SK-N-SH (cell line): ENCODE measurements at regions not wholly inside any gene's neighbourhood (a gene's known extent, or its start where the extent isn't known, plus 50 kb on each side); places are given as distances from the start of the nearest gene placed in this dataset.

Source experiments
- CTCF ChIA-PET: fragments of 300-600, 350-600 bp; formaldehyde crosslinking; extraction: SDS; loops from one replicate; lab custom pipeline; 2021; lab: Yijun Ruan, JAX
- POLR2A ChIA-PET: fragments of 350-600 bp; sonication (Branson Sonifier 250); formaldehyde crosslinking; extraction: SDS; loops from one replicate; lab custom pipeline; 2020; ENCODE audit warnings: antibody characterized with exemption, inconsistent platforms; lab: Yijun Ruan, JAX
- DNase-seq: peaks from one replicate; pipeline ENCODE4 v3.0.0; 2012
- H2AFZ ChIP-seq: fragments of 200-600 bp; sonication (generic); 2 replicates; pipeline ENCODE4 v1.8.1; 2016; ENCODE audit warnings: antibody characterized with exemption, mild to moderate bottlenecking, low read depth
- H3F3A ChIP-seq: fragments of 200-600 bp; sonication (generic); replicated peaks from 2 replicates; pipeline ENCODE3; 2016; ENCODE audit warnings: antibody characterized with exemption, mild to moderate bottlenecking; ENCODE audit not compliant: insufficient read depth
- H3K27ac ChIP-seq, 2 experiments: fragments of 200-500 bp in 1 of 2; fragments of 200-600 bp in 1 of 2; sonication (Bioruptor generic) in 1 of 2; sonication (generic), shearing (Covaris generic) in 1 of 2; 2 replicates each; pipeline versions ENCODE4 v1.5.1 to v1.6.1; 2014 to 2016; ENCODE audit warnings: low read depth in 2 of 2, inconsistent platforms in 1 of 2, low read length in 1 of 2, mild to moderate bottlenecking in 1 of 2, mixed read lengths in 1 of 2
- H3K27me3 ChIP-seq: fragments of 200-600 bp; sonication (generic), shearing (Covaris generic); 2 replicates; pipeline ENCODE4 v1.6.1; 2016; ENCODE audit warnings: mixed run types; ENCODE audit not compliant: insufficient read depth
- H3K36me3 ChIP-seq, 2 experiments: fragments of 200-500 bp in 1 of 2; fragments of 200-600 bp in 1 of 2; sonication (Bioruptor generic) in 1 of 2; sonication (generic) in 1 of 2; replicated peaks in 1 of 2; 2 replicates each; pipeline versions ENCODE3 to v1.5.1; 2014 to 2016; ENCODE audit warnings: low read length in 1 of 2, mild to moderate bottlenecking in 1 of 2; ENCODE audit not compliant: insufficient read depth in 2 of 2, control insufficient read depth in 1 of 2
- H3K4me1 ChIP-seq, 2 experiments: fragments of 200-500 bp in 1 of 2; fragments of 200-600 bp in 1 of 2; sonication (Bioruptor generic) in 1 of 2; sonication (generic), shearing (Covaris generic) in 1 of 2; 2 replicates each; pipeline versions ENCODE4 v1.5.1 to v1.6.1; 2014 to 2016; ENCODE audit warnings: low read depth in 1 of 2, low read length in 1 of 2, mixed run types in 1 of 2; ENCODE audit not compliant: insufficient read depth in 2 of 2, control insufficient read depth in 1 of 2
- H3K4me2 ChIP-seq: fragments of 200-600 bp; sonication (generic), shearing (Covaris generic); 2 replicates; pipeline ENCODE4 v1.6.1; 2017; ENCODE audit warnings: mixed run types
- H3K4me3 ChIP-seq, 2 experiments: fragments of 200-500 bp in 1 of 2; fragments of 200-600 bp in 1 of 2; sonication (Bioruptor generic) in 1 of 2; sonication (generic), shearing (Covaris generic) in 1 of 2; 2 replicates each; pipeline versions ENCODE4 v1.5.1 to v1.8.1; 2014 to 2016; ENCODE audit warnings: low read depth in 2 of 2, inconsistent platforms in 1 of 2, low read length in 1 of 2, mild to moderate bottlenecking in 1 of 2, mixed read lengths in 1 of 2, moderate library complexity in 1 of 2
- H3K79me2 ChIP-seq: fragments of 200-600 bp; sonication (generic); 2 replicates; pipeline ENCODE4 v1.8.1; 2017; ENCODE audit warnings: mild to moderate bottlenecking; ENCODE audit not compliant: insufficient read depth
- H3K9ac ChIP-seq: fragments of 200-600 bp; sonication (generic); 2 replicates; pipeline ENCODE4 v1.6.1; 2017; ENCODE audit warnings: mixed run types
- H3K9me2 ChIP-seq: fragments of 200-600 bp; sonication (generic); 2 replicates; pipeline ENCODE4 v1.6.1; 2017; ENCODE audit warnings: mixed run types
- H3K9me3 ChIP-seq: fragments of 200-600 bp; sonication (generic); 2 replicates; pipeline ENCODE4 v1.6.1; 2017; ENCODE audit warnings: mixed run types, mild to moderate bottlenecking, moderate library complexity
- H4K20me1 ChIP-seq: fragments of 200-600 bp; sonication (generic); 2 replicates; pipeline ENCODE4 v1.6.1; 2017; ENCODE audit warnings: mild to moderate bottlenecking, mixed run types; ENCODE audit not compliant: insufficient read depth
- CHD2 ChIP-seq: fragments of 150-350 bp; IDR thresholded peaks from 2 replicates; pipeline ENCODE4 v1.6.1; 2018; ENCODE audit warnings: low read length; ENCODE audit not compliant: partially characterized antibody
- FOSL2 ChIP-seq: IDR thresholded peaks from 2 replicates; pipeline ENCODE4 v1.4.0; 2012; ENCODE audit warnings: low read depth, mild to moderate bottlenecking, moderate library complexity, borderline replicate concordance
- FOXM1 ChIP-seq: IDR thresholded peaks from 2 replicates; pipeline ENCODE4 v1.4.0; 2012; ENCODE audit warnings: low read depth, mild to moderate bottlenecking
- GATA2 ChIP-seq: sonication (generic); formaldehyde crosslinking; IDR thresholded peaks from 2 replicates; pipeline ENCODE4 v1.5.0; 2020; ENCODE audit warnings: mild to moderate bottlenecking, missing genetic modification reagents
- MEF2A ChIP-seq: IDR thresholded peaks from 2 replicates; pipeline ENCODE4 v1.4.0; 2012; ENCODE audit warnings: low read depth, borderline replicate concordance
- MXI1 ChIP-seq: IDR thresholded peaks from 2 replicates; pipeline ENCODE4 v1.6.1; 2012; ENCODE audit warnings: mild to moderate bottlenecking, low read depth, low read length, improper control_type of control experiment
- NRF1 ChIP-seq: IDR thresholded peaks from 2 replicates; pipeline ENCODE4 v1.6.1; 2012; ENCODE audit warnings: low read depth, mild to moderate bottlenecking, low read length
- POLR2AphosphoS5 ChIP-seq: IDR thresholded peaks from 2 replicates; pipeline ENCODE4 v1.6.1; 2012; ENCODE audit warnings: low read depth, low read length
- RFX5 ChIP-seq: IDR thresholded peaks from 2 replicates; pipeline ENCODE4 v1.6.1; 2012; ENCODE audit warnings: mild to moderate bottlenecking, improper control_type of control experiment, low read length
- RXRA ChIP-seq: IDR thresholded peaks from 2 replicates; pipeline ENCODE4 v1.4.0; 2012; ENCODE audit warnings: low read depth, mild to moderate bottlenecking, borderline replicate concordance
- SIN3A ChIP-seq: IDR thresholded peaks from 2 replicates; pipeline ENCODE4 v1.6.1; 2012; ENCODE audit warnings: low read depth, mild to moderate bottlenecking, low read length, moderate library complexity, borderline replicate concordance
- YY1 ChIP-seq: IDR thresholded peaks from 2 replicates; pipeline ENCODE4 v1.4.0; 2012; ENCODE audit warnings: low read depth, mild to moderate bottlenecking
- WGBS: methylation state at CpG from one replicate; pipeline ENCODE4 v1.1.6; 2017; ENCODE audit warnings: low lambda C conversion rate; 5-methylcytosine and 5-hydroxymethylcytosine counted together
- TF ChIP-seq, protein P1 (sequence below): IDR thresholded peaks from 2 replicates; pipeline ENCODE4 v1.6.1; 2012; ENCODE audit warnings: mild to moderate bottlenecking, low read depth, low read length, moderate library complexity
- TF ChIP-seq, protein P2 (sequence below): IDR thresholded peaks from 2 replicates; pipeline ENCODE4 v1.4.0; 2012; ENCODE audit warnings: low read depth, borderline replicate concordance
- TF ChIP-seq, protein P3 (sequence below): IDR thresholded peaks from 2 replicates; pipeline ENCODE4 v1.4.0; 2012; ENCODE audit warnings: low read depth

DNA sequence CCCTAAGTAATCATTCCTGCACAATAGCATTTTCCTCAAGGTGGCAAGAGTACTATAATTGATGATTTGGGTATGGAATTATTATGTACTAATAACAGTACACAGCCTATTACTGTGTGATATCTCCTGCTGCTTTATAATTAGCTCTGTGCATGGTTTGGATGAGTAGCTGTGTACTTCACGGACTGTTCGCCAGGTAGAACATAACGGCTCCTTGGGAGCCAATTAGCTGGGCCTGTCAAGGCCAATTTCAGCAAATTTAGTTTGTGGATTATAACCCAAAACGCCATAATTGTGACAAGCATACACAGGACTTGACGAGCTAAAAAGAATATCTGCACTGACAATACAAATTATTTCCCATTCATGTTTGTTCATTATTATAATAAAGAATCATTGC, 1584.2 kb downstream of the SLITRK1 start:
- no peaks in the 10 kb centered on the region for H3K9me3 ChIP-seq
- H3K36me3 ChIP-seq = no peaks in the 10 kb centered on the region
- H3F3A ChIP-seq = no peaks in the 10 kb centered on the region
- TF ChIP-seq YY1 (no peak), GATA2 (CRISPR knock-in tag) (no peak), MEF2A (no peak), RXRA (no peak), FOSL2 (no peak), MXI1 (no peak), CHD2 (no peak), POLR2AphosphoS5 (no peak), SIN3A (no peak), FOXM1 (no peak), NRF1 (no peak), RFX5 (no peak)
- TF ChIP-seq, protein P1, sequence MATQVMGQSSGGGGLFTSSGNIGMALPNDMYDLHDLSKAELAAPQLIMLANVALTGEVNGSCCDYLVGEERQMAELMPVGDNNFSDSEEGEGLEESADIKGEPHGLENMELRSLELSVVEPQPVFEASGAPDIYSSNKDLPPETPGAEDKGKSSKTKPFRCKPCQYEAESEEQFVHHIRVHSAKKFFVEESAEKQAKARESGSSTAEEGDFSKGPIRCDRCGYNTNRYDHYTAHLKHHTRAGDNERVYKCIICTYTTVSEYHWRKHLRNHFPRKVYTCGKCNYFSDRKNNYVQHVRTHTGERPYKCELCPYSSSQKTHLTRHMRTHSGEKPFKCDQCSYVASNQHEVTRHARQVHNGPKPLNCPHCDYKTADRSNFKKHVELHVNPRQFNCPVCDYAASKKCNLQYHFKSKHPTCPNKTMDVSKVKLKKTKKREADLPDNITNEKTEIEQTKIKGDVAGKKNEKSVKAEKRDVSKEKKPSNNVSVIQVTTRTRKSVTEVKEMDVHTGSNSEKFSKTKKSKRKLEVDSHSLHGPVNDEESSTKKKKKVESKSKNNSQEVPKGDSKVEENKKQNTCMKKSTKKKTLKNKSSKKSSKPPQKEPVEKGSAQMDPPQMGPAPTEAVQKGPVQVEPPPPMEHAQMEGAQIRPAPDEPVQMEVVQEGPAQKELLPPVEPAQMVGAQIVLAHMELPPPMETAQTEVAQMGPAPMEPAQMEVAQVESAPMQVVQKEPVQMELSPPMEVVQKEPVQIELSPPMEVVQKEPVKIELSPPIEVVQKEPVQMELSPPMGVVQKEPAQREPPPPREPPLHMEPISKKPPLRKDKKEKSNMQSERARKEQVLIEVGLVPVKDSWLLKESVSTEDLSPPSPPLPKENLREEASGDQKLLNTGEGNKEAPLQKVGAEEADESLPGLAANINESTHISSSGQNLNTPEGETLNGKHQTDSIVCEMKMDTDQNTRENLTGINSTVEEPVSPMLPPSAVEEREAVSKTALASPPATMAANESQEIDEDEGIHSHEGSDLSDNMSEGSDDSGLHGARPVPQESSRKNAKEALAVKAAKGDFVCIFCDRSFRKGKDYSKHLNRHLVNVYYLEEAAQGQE = no peak
- TF ChIP-seq, protein P2, sequence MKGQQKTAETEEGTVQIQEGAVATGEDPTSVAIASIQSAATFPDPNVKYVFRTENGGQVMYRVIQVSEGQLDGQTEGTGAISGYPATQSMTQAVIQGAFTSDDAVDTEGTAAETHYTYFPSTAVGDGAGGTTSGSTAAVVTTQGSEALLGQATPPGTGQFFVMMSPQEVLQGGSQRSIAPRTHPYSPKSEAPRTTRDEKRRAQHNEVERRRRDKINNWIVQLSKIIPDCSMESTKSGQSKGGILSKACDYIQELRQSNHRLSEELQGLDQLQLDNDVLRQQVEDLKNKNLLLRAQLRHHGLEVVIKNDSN = no peak
- TF ChIP-seq, protein P3, sequence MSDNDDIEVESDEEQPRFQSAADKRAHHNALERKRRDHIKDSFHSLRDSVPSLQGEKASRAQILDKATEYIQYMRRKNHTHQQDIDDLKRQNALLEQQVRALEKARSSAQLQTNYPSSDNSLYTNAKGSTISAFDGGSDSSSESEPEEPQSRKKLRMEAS = no peak
- H3K79me2 ChIP-seq = no peaks in the 10 kb centered on the region
- no peak overlapping the region for H3K27ac ChIP-seq
- DNase-seq = no peak
- no peak overlapping the region for H3K9ac ChIP-seq
- no peak overlapping the region for H3K4me3 ChIP-seq
- H2AFZ ChIP-seq = no peak overlapping the region
- no peaks in the 10 kb centered on the region for H3K9me2 ChIP-seq
- 27% methylated on average over 5 of the region's 5 CpGs for WGBS
- CTCF ChIA-PET = no interaction called here
- no peaks in the 10 kb centered on the region for H3K4me1 ChIP-seq
- H3K27me3 ChIP-seq = no peaks in the 10 kb centered on the region
- H4K20me1 ChIP-seq = no peaks in the 10 kb centered on the region
- POLR2A ChIA-PET = no interaction called here
- H3K4me2 ChIP-seq = no peak overlapping the region
